ENCODE measurements at regions not wholly inside any gene's neighbourhood (a gene's known extent, or its start where the extent isn't known, plus 50 kb on each side); places are given as distances from the start of the nearest gene placed in this dataset.

DNA sequence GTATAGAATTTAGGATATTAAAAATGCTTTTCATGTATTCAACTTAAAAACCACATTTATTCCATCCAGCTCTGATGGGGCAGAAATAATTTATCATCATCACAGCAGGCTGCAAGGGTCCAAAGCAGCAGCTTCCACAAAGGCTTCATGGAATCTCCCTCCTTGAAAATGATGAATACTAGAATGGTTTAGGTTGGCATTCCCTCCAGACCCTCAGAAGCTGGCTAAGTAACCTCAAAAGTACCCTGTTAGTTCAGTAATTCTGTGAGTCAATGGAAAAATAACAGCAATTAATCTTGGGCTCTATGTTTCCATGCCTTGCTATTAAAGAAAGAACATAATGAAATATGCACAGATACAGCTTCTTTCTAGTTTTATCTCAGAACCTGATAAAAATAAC, 594.9 kb upstream of the DIPK2B start:
- TF ChIP-seq CTCF (IDR thresholded peaks at IDR 0.05; ENCODE audit: low read length), result no peak
- TF ChIP-seq EZH2 (IDR thresholded peaks at IDR 0.05; ENCODE audit: borderline replicate concordance, low read length), result no peak

Data from OCI-LY1 (cell line).